Activated B cell treated with CpG ODN at 0.5 μM for 24 hours (primary cell): ENCODE measurements at regions not wholly inside any gene's neighbourhood (a gene's known extent, or its start where the extent isn't known, plus 50 kb on each side); places are given as distances from the start of the nearest gene placed in this dataset.

Experiments
- ATAC-seq: fragments of 200-7000 bp; cut with Tn5 transposase; one replicate; pipeline ENCODE4 v1.10.0; 2021; ENCODE audit warnings: low read depth, mild to moderate bottlenecking, moderate library complexity
- CTCF ChIA-PET: fragments of 350-600 bp; sonication (Branson Sonifier 250); formaldehyde crosslinking; loops from one replicate; lab custom pipeline; 2021; ENCODE audit warnings: antibody characterized with exemption; lab: Charles Lee
- POLR2A ChIA-PET: fragments of 350-600 bp; sonication (Branson Sonifier 250); formaldehyde crosslinking; loops from one replicate; lab custom pipeline; 2021; ENCODE audit warnings: antibody characterized with exemption; lab: Charles Lee
- DNase-seq: peaks from one replicate; pipeline ENCODE4 v3.0.0; 2022
- H3K27ac Mint-ChIP-seq: one replicate; pipeline ENCODE4 v1.8.0; 2020; ENCODE audit warnings: mixed read lengths
- H3K27me3 Mint-ChIP-seq: one replicate; pipeline ENCODE4 v1.8.0; 2021; ENCODE audit warnings: mixed read lengths
- H3K36me3 Mint-ChIP-seq: one replicate; pipeline ENCODE4 v1.8.0; 2021; ENCODE audit warnings: low read depth, mixed read lengths
- H3K4me1 Mint-ChIP-seq: one replicate; pipeline ENCODE4 v1.8.0; 2021; ENCODE audit warnings: mixed read lengths
- H3K4me3 Mint-ChIP-seq: one replicate; pipeline ENCODE4 v1.8.0; 2020; ENCODE audit warnings: mild to moderate bottlenecking, mixed read lengths
- H3K9me3 Mint-ChIP-seq: one replicate; pipeline ENCODE4 v1.8.0; 2020; ENCODE audit warnings: mixed read lengths
- CTCF ChIP-seq: fragments of 200-600 bp; IDR thresholded peaks from one replicate; pipeline ENCODE4 v1.8.0; 2022; ENCODE audit warnings: antibody characterized with exemption, mild to moderate bottlenecking
- intact Hi-C: fragments of 100-400 bp; cut with micrococcal nuclease; formaldehyde crosslinking; loops from one replicate; pipeline ENCODE4 v1.15.1; 2024

GRCh38 chr11:119807841-119808240 is 78.8 kb upstream of the NECTIN1 start:
- no peak for ATAC-seq
- no peak overlapping the region for H3K4me3 Mint-ChIP-seq
- no peaks in the 10 kb centered on the region for H3K4me1 Mint-ChIP-seq
- no peaks in the 10 kb centered on the region for H3K9me3 Mint-ChIP-seq
- DNase-seq = no peak
- POLR2A ChIA-PET = no interaction called here
- TF ChIP-seq CTCF = no peak
- intact Hi-C loops = no loop called here
- no peaks in the 10 kb centered on the region for H3K27me3 Mint-ChIP-seq
- no peak overlapping the region for H3K27ac Mint-ChIP-seq
- CTCF ChIA-PET = no interaction called here
- H3K36me3 Mint-ChIP-seq = no peaks in the 10 kb centered on the region

GRCh38 chr11:119807402-119807801 is 78.4 kb upstream of the NECTIN1 start:
- no peak for TF ChIP-seq CTCF
- H3K4me3 Mint-ChIP-seq = no peak overlapping the region
- H3K27ac Mint-ChIP-seq = no peak overlapping the region
- ChIA-PET CTCF (no interaction called here), POLR2A (no interaction called here)
- H3K27me3 Mint-ChIP-seq = no peaks in the 10 kb centered on the region
- DNase-seq = no peak
- no peaks in the 10 kb centered on the region for H3K4me1 Mint-ChIP-seq
- ATAC-seq = no peak
- intact Hi-C loops = no loop called here
- H3K9me3 Mint-ChIP-seq = no peaks in the 10 kb centered on the region
- no peaks in the 10 kb centered on the region for H3K36me3 Mint-ChIP-seq

GRCh38 chr11:119806064-119806915 is 77.3 kb upstream of the NECTIN1 start:
- no peaks in the 10 kb centered on the region for H3K4me1 Mint-ChIP-seq
- intact Hi-C loops = no loop called here
- no peak for DNase-seq
- no peaks in the 10 kb centered on the region for H3K36me3 Mint-ChIP-seq
- CTCF ChIA-PET = no interaction called here
- no peak overlapping the region for H3K4me3 Mint-ChIP-seq
- peaks cover 5% of the 10 kb centered on the region for H3K27me3 Mint-ChIP-seq
- no peak for TF ChIP-seq CTCF
- no peak overlapping the region for H3K27ac Mint-ChIP-seq
- ATAC-seq = no peak
- POLR2A ChIA-PET = no interaction called here
- no peaks in the 10 kb centered on the region for H3K9me3 Mint-ChIP-seq

GRCh38 chr11:119805663-119806062 is 76.7 kb upstream of the NECTIN1 start:
- no peak for TF ChIP-seq CTCF
- Mint-ChIP-seq H3K9me3 (no peaks in the 10 kb centered on the region), H3K27me3 (peaks cover 5% of the 10 kb centered on the region), H3K4me3 (no peak overlapping the region), H3K36me3 (no peaks in the 10 kb centered on the region), H3K27ac (no peak overlapping the region), H3K4me1 (no peaks in the 10 kb centered on the region)
- ATAC-seq (no peak), DNase-seq (no peak)
- CTCF ChIA-PET = no interaction called here
- POLR2A ChIA-PET = no interaction called here
- intact Hi-C loops = no loop called here

GRCh38 chr11:119804698-119805097 is 75.7 kb upstream of the NECTIN1 start:
- no peak for ATAC-seq
- TF ChIP-seq CTCF = no peak
- Mint-ChIP-seq H3K36me3 (no peaks in the 10 kb centered on the region), H3K9me3 (no peaks in the 10 kb centered on the region), H3K4me1 (no peaks in the 10 kb centered on the region), H3K27me3 (peaks cover 7% of the 10 kb centered on the region), H3K27ac (no peak overlapping the region), H3K4me3 (no peak overlapping the region)
- POLR2A ChIA-PET = no interaction called here
- intact Hi-C loops = no loop called here
- no peak for DNase-seq
- CTCF ChIA-PET = no interaction called here
